HG02763 (cell line): ENCODE measurements at regions not wholly inside any gene's neighbourhood (a gene's known extent, or its start where the extent isn't known, plus 50 kb on each side); places are given as distances from the start of the nearest gene placed in this dataset.

Source experiments
- ATAC-seq: cut with Tn5 transposase; IDR thresholded peaks from one replicate; pipeline ENCODE4 v1.9.1; 2021; ENCODE audit warnings: mild to moderate bottlenecking, moderate library complexity; ENCODE audit not compliant: unreplicated experiment

DNA sequence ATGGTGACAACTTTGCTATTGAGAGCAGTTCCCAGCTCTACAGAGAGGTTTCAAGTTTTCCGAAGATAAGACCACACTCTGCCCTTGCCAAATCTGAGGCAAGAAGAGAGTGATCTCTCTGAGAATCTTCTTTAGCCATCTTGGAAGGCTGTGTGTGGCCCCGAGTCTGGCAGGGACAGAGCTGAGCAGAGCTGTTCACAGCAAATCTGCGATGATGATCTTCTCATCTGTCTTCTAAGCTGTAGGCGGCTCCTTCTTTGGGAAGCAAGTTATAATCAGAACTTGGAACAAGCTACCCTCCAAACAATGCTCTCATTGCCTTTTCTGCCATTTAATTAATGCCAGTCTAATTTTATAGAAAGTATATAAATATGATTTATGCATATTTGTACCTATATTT is 379.0 kb upstream of the MEF2C start:
- ATAC-seq: no peak

GRCh38 chr5:89260254-89260653 is 377.3 kb upstream of the MEF2C start:
- ATAC-seq: no peak

GRCh38 chr5:89255845-89256463 is 373.0 kb upstream of the MEF2C start:
- no peak for ATAC-seq

DNA sequence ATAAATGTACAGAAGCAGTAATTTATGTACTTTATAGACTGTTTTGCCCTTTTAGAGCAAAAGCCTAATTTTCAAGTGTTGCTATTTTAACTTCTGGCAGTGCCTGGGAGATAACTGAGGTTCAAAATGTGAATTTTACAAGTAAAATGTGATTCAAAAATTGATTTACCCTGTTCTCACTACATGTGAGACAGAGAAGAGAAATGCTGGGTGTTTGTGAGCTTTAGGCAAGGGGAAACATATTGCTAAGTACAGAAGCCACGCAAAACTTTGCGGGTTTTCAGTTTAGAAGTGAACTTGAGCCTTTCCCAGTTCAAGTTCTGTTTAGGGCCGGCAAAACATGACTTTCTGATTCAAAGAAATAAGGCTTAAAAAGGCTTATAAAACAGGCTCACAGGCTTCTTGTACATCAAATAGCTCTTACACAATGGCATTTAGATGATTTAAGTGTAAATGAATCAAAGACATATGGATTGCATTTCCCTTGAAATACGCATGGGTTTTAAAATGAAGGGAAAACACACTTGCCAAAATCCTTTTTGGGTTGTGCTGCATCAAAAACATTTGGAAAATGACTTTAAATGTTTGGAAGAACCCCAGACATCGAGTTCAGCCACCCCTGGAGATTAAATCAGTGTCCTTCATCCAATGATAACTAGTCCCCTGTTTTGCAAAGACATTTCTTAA is 370.8 kb upstream of the MEF2C start:
- no peak for ATAC-seq

GRCh38 chr5:89246864-89247263 is 363.9 kb upstream of the MEF2C start:
- no peak for ATAC-seq

GRCh38 chr5:89246252-89246651 is 363.3 kb upstream of the MEF2C start:
- ATAC-seq: no peak

GRCh38 chr5:89243611-89244010 is 360.6 kb upstream of the MEF2C start:
- ATAC-seq: no peak

DNA sequence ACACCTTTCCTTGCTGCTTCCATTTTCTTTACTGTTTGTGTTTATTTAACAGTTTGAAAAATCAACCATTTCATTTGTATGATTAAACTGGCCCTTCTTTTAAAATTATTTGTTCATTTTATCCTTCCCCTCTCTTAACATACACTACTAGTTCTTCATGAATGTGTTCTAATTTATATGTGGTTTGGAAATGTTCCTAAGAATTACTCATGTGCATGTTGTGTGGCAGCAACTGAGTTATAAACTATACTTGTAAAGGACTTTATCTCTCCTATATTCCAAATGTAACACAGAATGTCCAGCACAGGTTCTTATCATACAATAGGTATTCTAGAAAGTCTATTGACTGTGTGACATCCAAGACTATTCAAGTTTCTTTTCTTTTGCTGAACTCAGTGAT is 358.2 kb upstream of the MEF2C start:
- ATAC-seq: no peak

GRCh38 chr5:89236900-89237299 is 353.9 kb upstream of the MEF2C start:
- ATAC-seq: no peak

GRCh38 chr5:89233462-89233861 is 350.5 kb upstream of the MEF2C start:
- ATAC-seq: no peak

GRCh38 chr5:89232139-89232603 is 349.2 kb upstream of the MEF2C start:
- ATAC-seq: peak; percentile 95

GRCh38 chr5:89230178-89230577 is 347.2 kb upstream of the MEF2C start:
- no peak for ATAC-seq

GRCh38 chr5:89229331-89230070 is 346.5 kb upstream of the MEF2C start:
- no peak for ATAC-seq

- no peak for ATAC-seq
Measured at GRCh38 chr5:89228355-89228754, 345.4 kb upstream of the MEF2C start.

DNA sequence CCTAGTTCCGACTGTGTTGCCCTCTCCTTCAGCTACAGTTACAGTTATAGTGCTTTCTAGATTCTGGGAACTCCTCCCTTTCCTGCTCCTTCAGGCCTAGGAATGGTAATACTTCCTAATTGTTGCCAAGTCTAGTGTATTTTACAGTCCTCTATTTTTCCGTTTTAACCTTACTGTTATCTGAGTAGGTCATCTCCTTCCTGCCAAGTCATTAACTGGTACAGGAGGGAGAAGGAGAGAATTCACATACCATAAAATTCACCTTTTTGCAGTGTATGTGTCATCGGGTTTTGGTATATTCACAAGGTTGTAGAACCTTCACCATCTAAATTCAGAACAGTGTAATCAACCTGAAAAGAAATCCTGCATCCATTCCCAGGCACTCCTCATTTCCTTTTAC is 335.4 kb upstream of the MEF2C start:
- ATAC-seq: no peak

- ATAC-seq: no peak
Measured at GRCh38 chr5:89216606-89217005, 333.6 kb upstream of the MEF2C start.

DNA sequence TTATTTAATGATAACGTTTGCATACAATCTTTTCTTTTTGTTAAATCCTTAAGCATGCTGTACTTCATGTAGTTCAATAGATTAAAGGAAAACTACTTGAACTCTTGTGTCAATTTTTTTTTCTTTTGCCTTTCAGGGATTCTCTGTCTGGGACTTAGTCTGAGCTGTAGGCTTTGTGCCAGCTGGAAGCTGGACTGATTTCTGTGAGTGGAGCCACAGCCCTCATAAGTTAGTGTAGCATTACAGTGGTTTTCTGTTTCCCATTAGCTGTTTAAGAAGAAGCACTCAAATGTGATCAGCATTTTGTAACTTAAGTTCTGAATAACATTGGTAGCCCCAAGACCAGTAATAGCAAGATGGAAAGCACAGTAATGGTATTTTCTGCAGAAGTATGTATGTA is 330.6 kb upstream of the MEF2C start:
- no peak for ATAC-seq

- no peak for ATAC-seq
Measured at GRCh38 chr5:89211836-89212235, 328.9 kb upstream of the MEF2C start.

DNA sequence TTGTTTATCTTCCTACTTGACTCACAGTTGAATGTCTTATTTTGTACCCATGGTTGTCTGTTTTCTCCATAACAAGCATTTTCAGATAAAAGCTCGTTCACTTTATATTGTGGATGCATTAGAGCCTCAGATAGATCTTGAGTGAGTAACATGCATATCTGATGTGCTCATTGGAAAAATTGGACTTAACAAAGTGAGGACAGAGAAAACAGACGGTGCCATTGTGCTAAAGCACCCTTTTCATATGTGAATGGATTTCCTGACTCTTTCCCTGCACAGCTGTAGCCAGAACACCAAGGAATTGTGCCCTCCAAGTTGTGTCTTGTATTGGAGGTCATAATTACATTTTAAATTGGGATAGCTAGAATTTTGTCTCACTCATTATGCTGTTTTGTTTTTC is 325.8 kb upstream of the MEF2C start:
- no peak for ATAC-seq

DNA sequence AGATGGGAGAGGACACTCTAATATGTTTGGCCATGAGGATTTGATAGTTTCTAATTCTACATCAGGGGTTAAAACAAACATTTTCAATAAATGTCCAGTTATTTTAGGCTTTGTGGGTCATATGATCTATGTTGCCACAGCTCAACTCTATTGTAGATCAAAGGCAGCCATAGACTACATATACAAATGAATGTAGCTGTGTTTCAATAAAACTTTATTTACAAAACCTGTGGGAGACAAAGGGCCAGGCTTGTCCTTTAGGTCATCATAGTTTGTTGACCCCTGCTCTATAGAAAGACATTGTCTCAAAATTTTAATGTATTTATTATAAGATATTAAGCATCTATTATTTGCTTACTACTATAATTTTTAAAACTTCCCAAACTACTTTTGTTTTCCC is 325.4 kb upstream of the MEF2C start:
- no peak for ATAC-seq

DNA sequence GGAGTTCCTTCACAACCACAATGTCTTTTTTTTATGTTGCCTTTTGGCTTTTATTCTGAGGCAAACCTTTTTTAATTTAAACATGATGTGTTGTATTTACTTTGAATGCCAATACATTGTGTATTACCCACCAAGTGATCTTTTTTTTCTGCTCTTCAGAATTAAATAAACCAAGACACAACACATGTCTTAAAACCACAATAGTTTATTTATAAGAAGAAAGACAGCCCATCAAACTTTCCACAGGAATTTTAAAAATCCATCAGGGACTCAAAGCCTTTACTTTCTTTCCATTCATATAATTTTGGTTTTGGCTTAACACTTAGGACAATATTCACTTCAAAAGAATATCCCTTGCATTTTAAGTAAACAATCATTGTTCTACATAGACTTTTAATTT is 321.8 kb upstream of the MEF2C start:
- ATAC-seq: no peak

GRCh38 chr5:89203611-89204010 is 320.6 kb upstream of the MEF2C start:
- no peak for ATAC-seq
